HUES6 (cell line): ENCODE measurements at regions not wholly inside any gene's neighbourhood (a gene's known extent, or its start where the extent isn't known, plus 50 kb on each side); places are given as distances from the start of the nearest gene placed in this dataset.

Experiments used
- H3K27ac ChIP-seq: 2 replicates; pipeline ENCODE4 v1.7.0; 2013; ENCODE audit warnings: low read depth, mild to moderate bottlenecking, low read length, inconsistent platforms
- H3K27me3 ChIP-seq: 2 replicates; pipeline ENCODE4 v1.6.1; 2013; ENCODE audit warnings: low read length; ENCODE audit not compliant: control insufficient read depth, insufficient read depth
- H3K36me3 ChIP-seq: 2 replicates; pipeline ENCODE4 v1.6.1; 2013; ENCODE audit warnings: low read length; ENCODE audit not compliant: control insufficient read depth, insufficient read depth
- H3K4me1 ChIP-seq: 2 replicates; pipeline ENCODE4 v1.6.1; 2013; ENCODE audit warnings: low read length; ENCODE audit not compliant: control insufficient read depth, insufficient read depth
- H3K4me3 ChIP-seq: 2 replicates; pipeline ENCODE4 v1.5.1; 2013; ENCODE audit warnings: low read depth, low read length
- H3K9ac ChIP-seq: one replicate; pipeline ENCODE4 v1.6.1; 2013; ENCODE audit warnings: mild to moderate bottlenecking, low read length
- H3K9me3 ChIP-seq: 2 replicates; pipeline ENCODE4 v1.6.1; 2013; ENCODE audit warnings: low read depth, low read length; ENCODE audit not compliant: control insufficient read depth, insufficient read depth

DNA sequence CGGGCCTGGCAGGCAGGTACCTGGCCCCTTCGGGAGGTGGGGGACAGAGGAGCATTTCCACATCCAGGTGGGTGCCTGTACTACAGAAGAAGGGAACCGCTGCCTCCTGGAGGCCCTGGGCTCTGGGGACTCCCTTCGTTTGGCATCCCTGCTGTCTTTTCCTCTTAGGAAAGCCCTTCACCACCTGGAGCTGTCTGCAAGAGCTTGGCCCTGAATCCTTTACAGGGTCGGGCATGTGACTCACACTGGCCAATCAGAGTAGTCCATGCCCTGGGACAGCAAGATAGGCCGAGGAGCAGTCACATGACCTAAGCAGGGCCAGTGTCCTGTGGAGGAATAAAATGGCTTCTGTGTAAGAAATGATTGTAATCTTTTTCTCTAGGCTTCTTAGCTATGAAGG, 224.9 kb downstream of the ANKRD60 start:
- peaks cover 8% of the 10 kb centered on the region; the same call in 1 of the 2 replicates for H3K27me3 ChIP-seq
- H3K9me3 ChIP-seq = peaks cover 5% of the 10 kb centered on the region
- no peak overlapping the region for H3K9ac ChIP-seq
- H3K27ac ChIP-seq = no peak overlapping the region
- peaks cover 5% of the 10 kb centered on the region; the same call in 1 of the 2 replicates for H3K4me1 ChIP-seq
- no peak overlapping the region for H3K4me3 ChIP-seq
- H3K36me3 ChIP-seq = no peaks in the 10 kb centered on the region

DNA sequence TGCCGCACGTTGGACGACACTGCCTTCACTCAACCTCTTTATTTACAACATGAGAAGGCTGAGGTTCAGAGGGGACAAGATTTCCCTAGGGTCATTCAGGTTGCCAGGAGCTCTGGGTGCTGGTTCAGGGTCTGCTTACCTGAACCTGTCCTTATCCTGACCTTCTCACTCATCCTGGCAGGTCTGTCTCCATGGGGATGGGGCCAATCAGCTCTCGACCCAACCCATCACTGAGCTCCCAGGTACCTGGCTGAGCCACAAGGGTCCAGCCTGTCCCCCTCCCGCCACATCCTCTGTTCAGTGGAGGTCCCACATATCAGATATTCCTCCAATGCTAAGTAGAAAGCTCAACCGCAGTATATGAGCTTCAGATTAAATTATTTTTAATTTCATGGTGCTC, 225.6 kb downstream of the ANKRD60 start:
- Histone ChIP-seq H3K27ac (no peak overlapping the region), H3K9ac (no peak overlapping the region), H3K4me1 (peaks cover 5% of the 10 kb centered on the region; the same call in 1 of the 2 replicates), H3K27me3 (peaks cover 8% of the 10 kb centered on the region; the same call in 1 of the 2 replicates), H3K9me3 (peaks cover 5% of the 10 kb centered on the region), H3K36me3 (no peaks in the 10 kb centered on the region), H3K4me3 (no peak overlapping the region)

- Histone ChIP-seq H3K4me1 (peaks cover 5% of the 10 kb centered on the region; the same call in 1 of the 2 replicates), H3K9ac (no peak overlapping the region), H3K27ac (no peak overlapping the region), H3K27me3 (peaks cover 8% of the 10 kb centered on the region; the same call in 1 of the 2 replicates), H3K4me3 (no peak overlapping the region), H3K36me3 (no peaks in the 10 kb centered on the region), H3K9me3 (peaks cover 5% of the 10 kb centered on the region)
Observed at GRCh38 chr20:58001946-58002345, 226.5 kb downstream of the ANKRD60 start.

GRCh38 chr20:58001381-58001780, 227.1 kb downstream of the ANKRD60 start:
- H3K4me1 ChIP-seq = peaks cover 5% of the 10 kb centered on the region; the same call in 1 of the 2 replicates
- peaks cover 5% of the 10 kb centered on the region for H3K9me3 ChIP-seq
- no peaks in the 10 kb centered on the region for H3K36me3 ChIP-seq
- peaks cover 8% of the 10 kb centered on the region; the same call in 1 of the 2 replicates for H3K27me3 ChIP-seq
- no peak overlapping the region for H3K9ac ChIP-seq
- H3K27ac ChIP-seq = no peak overlapping the region
- no peak overlapping the region for H3K4me3 ChIP-seq

- H3K4me1 ChIP-seq = peaks cover 5% of the 10 kb centered on the region; the same call in 1 of the 2 replicates
- H3K27ac ChIP-seq = no peak overlapping the region
- no peak overlapping the region for H3K9ac ChIP-seq
- no peak overlapping the region for H3K4me3 ChIP-seq
- H3K27me3 ChIP-seq = peaks cover 8% of the 10 kb centered on the region; the same call in 1 of the 2 replicates
- no peaks in the 10 kb centered on the region for H3K36me3 ChIP-seq
- peaks cover 5% of the 10 kb centered on the region for H3K9me3 ChIP-seq
Observed at GRCh38 chr20:58000861-58001260, 227.6 kb downstream of the ANKRD60 start.

- no peaks in the 10 kb centered on the region for H3K36me3 ChIP-seq
- H3K9ac ChIP-seq = no peak overlapping the region
- peaks cover 8% of the 10 kb centered on the region; the same call in 1 of the 2 replicates for H3K27me3 ChIP-seq
- H3K9me3 ChIP-seq = peaks cover 5% of the 10 kb centered on the region
- peaks cover 5% of the 10 kb centered on the region; the same call in 1 of the 2 replicates for H3K4me1 ChIP-seq
- H3K4me3 ChIP-seq = no peak overlapping the region
- H3K27ac ChIP-seq = no peak overlapping the region
Observed at GRCh38 chr20:57999465-58000111, 228.9 kb downstream of the ANKRD60 start.

GRCh38 chr20:57998981-57999464, 229.4 kb downstream of the ANKRD60 start:
- H3K9ac ChIP-seq = no peak overlapping the region

GRCh38 chr20:57998276-57998675, 230.2 kb downstream of the ANKRD60 start:
- Histone ChIP-seq H3K36me3 (no peaks in the 10 kb centered on the region), H3K9me3 (no peaks in the 10 kb centered on the region), H3K4me3 (no peak overlapping the region), H3K27ac (no peak overlapping the region), H3K4me1 (peaks cover 5% of the 10 kb centered on the region; the same call in 1 of the 2 replicates), H3K27me3 (peaks cover 15% of the 10 kb centered on the region; the same call in 1 of the 2 replicates), H3K9ac (no peak overlapping the region)

More at GRCh38 chr20:57998981-57999464, 229.4 kb downstream of the ANKRD60 start:
- Histone ChIP-seq H3K27ac (no peak overlapping the region), H3K27me3 (peaks cover 8% of the 10 kb centered on the region; the same call in 1 of the 2 replicates), H3K4me3 (no peak overlapping the region), H3K4me1 (peaks cover 5% of the 10 kb centered on the region; the same call in 1 of the 2 replicates), H3K36me3 (no peaks in the 10 kb centered on the region), H3K9me3 (peaks cover 5% of the 10 kb centered on the region)

- H3K36me3 ChIP-seq = no peaks in the 10 kb centered on the region
- peaks cover 21% of the 10 kb centered on the region; the same call in 1 of the 2 replicates for H3K27me3 ChIP-seq
- H3K4me3 ChIP-seq = no peak overlapping the region
- no peak overlapping the region for H3K9ac ChIP-seq
- H3K9me3 ChIP-seq = no peaks in the 10 kb centered on the region
- peaks cover 5% of the 10 kb centered on the region; the same call in 1 of the 2 replicates for H3K4me1 ChIP-seq
- H3K27ac ChIP-seq = no peak overlapping the region
Observed at GRCh38 chr20:57996936-57997890, 231.2 kb downstream of the ANKRD60 start.

DNA sequence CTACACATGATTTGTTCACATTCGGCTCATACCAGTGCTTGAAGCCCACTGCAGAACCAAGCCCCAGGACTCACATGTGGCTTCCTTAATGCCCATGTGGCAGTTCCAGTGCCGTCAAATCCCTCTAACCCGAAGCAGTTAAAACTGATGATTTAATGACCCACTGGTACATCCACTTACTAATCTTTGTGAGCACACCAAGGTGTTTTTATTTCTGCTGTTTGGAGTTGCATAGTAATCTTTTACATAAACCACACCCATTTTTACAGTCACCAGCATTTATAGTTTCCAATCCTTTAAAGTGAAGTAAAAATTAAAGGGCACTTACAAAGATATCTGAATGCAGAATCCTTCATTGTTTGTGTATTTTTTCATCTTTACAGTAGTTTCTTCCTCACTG, 232.0 kb downstream of the ANKRD60 start:
- H3K36me3 ChIP-seq = no peaks in the 10 kb centered on the region
- no peaks in the 10 kb centered on the region for H3K9me3 ChIP-seq
- no peak overlapping the region for H3K4me3 ChIP-seq
- peaks cover 7% of the 10 kb centered on the region; the same call in 1 of the 2 replicates for H3K4me1 ChIP-seq
- no peak overlapping the region for H3K9ac ChIP-seq
- peaks cover 29% of the 10 kb centered on the region; the same call in 1 of the 2 replicates for H3K27me3 ChIP-seq
- no peak overlapping the region for H3K27ac ChIP-seq
